GM20000 (cell line): ENCODE measurements at regions not wholly inside any gene's neighbourhood (a gene's known extent, or its start where the extent isn't known, plus 50 kb on each side); places are given as distances from the start of the nearest gene placed in this dataset.

Experiments used
- DNase-seq: peaks from one replicate; pipeline ENCODE4 v3.0.0; 2012; ENCODE audit warnings: low spot score
- CTCF ChIP-seq: IDR thresholded peaks from 2 replicates; pipeline ENCODE4 v1.5.1; 2012; ENCODE audit warnings: mild to moderate bottlenecking, control low read depth; ENCODE audit errors: extremely low read depth, missing control alignments

- no peak for DNase-seq
- no peak for TF ChIP-seq CTCF
Measured at GRCh38 chr6:140039364-140039763, 664.9 kb upstream of the CITED2 start.

GRCh38 chr6:140036196-140036595 lies 661.7 kb upstream of the CITED2 start:
- DNase-seq: no peak
- TF ChIP-seq CTCF: no peak

DNA sequence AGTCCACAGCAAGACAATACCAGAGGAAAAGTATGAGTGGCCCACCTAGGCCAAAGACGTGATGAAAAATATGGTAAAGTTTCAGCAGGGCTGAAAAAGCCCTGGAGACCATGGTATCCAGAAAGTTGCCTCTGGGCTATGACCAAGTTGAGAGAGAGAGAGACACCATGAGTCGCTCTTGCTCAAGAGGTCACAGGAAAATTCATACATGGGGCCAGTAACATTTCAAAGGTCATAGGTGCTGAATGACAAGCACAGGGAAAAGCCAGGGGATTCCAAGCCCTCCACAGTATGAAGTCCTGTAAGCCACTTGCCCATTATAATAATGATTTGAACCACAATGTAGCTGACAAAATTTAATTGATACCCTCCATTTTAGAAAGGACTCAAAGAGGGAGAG lies 657.7 kb upstream of the CITED2 start:
- no peak for DNase-seq

DNA sequence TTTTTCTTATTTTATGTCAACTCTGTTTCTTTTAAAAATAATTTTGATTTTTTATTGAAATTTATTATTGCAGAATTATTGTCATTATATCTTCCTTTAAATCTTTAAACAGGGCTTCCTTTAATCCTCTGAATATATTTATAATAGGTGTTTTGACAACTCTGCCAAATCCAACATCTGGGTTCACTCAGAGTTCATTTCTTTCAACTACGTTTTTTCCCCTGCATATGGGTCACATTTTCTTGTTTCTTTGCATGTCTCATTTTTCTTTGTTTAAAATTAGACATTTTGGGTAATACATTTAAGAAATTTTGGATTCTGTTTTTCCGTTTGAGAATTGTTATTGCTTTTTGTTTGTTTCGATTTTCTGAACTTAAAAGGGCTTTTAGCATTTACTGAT lies 655.1 kb upstream of the CITED2 start:
- DNase-seq: no peak
- no peak for TF ChIP-seq CTCF

More for the DNA sequence above, 657.7 kb upstream of the CITED2 start:
- no peak for TF ChIP-seq CTCF

DNA sequence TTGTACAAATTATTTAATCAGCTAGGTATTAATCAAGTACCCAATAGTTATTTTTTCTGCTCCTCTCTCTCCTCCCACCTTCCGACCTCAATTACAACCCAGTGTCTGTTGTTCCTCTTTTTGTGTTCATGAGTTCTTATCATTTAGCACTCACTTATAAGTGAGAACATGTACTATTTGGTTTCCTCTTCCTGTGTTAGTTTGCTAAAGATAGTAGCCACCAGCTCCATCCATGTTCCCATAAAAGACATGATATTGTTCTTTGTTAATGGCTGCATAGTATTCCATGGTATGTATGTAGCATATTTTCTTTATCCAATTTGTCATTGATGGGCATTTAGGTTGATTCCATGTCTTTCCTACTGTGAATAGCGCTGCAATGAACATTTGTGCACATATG lies 652.8 kb upstream of the CITED2 start:
- TF ChIP-seq CTCF: no peak
- no peak for DNase-seq

DNA sequence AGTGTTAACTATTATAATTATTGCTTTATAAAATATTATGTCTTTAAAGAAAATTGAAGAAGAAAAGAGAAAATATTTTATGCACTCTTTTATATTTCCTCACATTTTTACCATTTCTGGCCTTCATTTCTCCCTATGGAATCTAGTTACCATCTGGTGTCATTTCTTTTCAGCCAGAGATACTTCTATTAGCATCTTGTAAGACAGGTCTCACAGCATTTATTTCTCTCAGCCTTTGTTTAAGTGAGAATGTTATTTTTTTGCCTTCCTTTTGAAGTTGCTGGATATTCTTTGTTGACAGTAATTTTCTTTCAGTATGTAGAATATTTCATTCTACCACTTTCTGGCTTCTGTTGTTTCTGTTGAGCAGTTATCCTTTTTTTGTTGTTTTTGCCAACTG lies 652.1 kb upstream of the CITED2 start:
- no peak for TF ChIP-seq CTCF
- DNase-seq: no peak

GRCh38 chr6:140025171-140025570 lies 650.7 kb upstream of the CITED2 start:
- TF ChIP-seq CTCF: no peak
- DNase-seq: no peak

DNA sequence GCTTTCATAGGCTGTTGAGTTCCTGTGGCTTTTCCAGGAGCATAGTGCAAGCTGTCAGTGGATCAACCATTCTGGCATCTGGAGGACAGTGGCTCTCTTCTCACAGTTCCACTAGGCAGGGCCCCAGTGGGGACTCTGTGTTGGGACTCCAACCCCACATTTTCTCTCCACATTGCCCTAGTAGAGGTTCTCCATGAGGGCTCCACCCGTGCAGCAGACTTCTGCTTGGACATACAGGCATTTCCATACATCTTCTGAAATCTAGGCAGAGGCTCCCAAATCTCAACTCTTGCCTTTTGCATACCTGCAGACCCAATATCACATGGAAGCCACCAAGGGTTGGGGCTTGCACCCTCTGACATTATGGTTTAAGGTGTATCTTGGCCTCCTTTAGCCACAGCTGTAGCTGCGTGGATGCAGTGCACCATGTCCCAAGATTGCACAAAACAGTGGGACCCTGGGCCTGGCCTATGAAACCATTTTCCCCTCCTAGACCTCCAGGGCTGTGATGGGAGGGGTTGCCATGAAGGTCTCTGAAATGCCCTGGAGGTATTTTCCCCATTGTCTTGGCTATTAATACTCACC lies 645.9 kb upstream of the CITED2 start:
- no peak for DNase-seq
- no peak for TF ChIP-seq CTCF
